Upper lobe of left lung (tissue), 6 donors: ENCODE measurements at regions not wholly inside any gene's neighbourhood (a gene's known extent, or its start where the extent isn't known, plus 50 kb on each side); places are given as distances from the start of the nearest gene placed in this dataset.

ENCODE experiments used
- ATAC-seq, 2 donors: fragments of 200-7000 bp; cut with Tn5 transposase; one replicate each; pipeline ENCODE4 v1.9.1; 2022; ENCODE audit warnings: mild to moderate bottlenecking in 2 of 2, moderate library complexity in 2 of 2; ENCODE audit not compliant: low FRiP score in 2 of 2
- DNase-seq, 2 donors: peaks; one replicate each; pipeline ENCODE4 v3.0.0-alpha.2; 2019 to 2020
- H3K27ac ChIP-seq, 4 donors: fragments of 200-600 bp; sonication (generic); one replicate each; pipeline ENCODE4 v1.5.1; 2016 to 2019
- H3K27me3 ChIP-seq, 4 donors: fragments of 200-600 bp; sonication (generic); one replicate each; pipeline ENCODE4 v1.5.1; 2017 to 2019
- H3K36me3 ChIP-seq, 4 donors: fragments of 200-600 bp; sonication (generic); one replicate each; pipeline ENCODE4 v1.5.1; 2016 to 2019
- H3K4me1 ChIP-seq, 4 donors: fragments of 200-600 bp; sonication (generic); one replicate each; pipeline ENCODE4 v1.5.1; 2018 to 2019
- H3K4me3 ChIP-seq, 4 donors: fragments of 200-600 bp; sonication (generic); one replicate each; pipeline ENCODE4 v1.5.1; 2017 to 2019; ENCODE audit warnings: mild to moderate bottlenecking in 2 of 4, moderate library complexity in 1 of 4
- H3K9me3 ChIP-seq, 4 donors: fragments of 200-600 bp; sonication (generic); one replicate each; pipeline ENCODE4 v1.5.1; 2018 to 2019
- CTCF ChIP-seq, 6 experiments: fragments of 450-650 bp in 4 of 6; fragments of 200-600 bp in 2 of 6; sonication (generic) in 2 of 6; IDR thresholded peaks; one replicate each; pipeline ENCODE4 v1.5.1; 2016 to 2019; ENCODE audit warnings: antibody characterized with exemption in 6 of 6
- EP300 ChIP-seq, 4 donors: sonication (generic); formaldehyde crosslinking; IDR thresholded peaks; one replicate each; pipeline ENCODE4 v1.5.1; 2017; ENCODE audit warnings: antibody characterized with exemption in 4 of 4, control low read depth in 2 of 4
- POLR2A ChIP-seq, 4 donors: fragments of 450-650 bp; IDR thresholded peaks; one replicate each; pipeline ENCODE4 v1.5.1; 2016 to 2017; ENCODE audit warnings: antibody characterized with exemption in 4 of 4, mild to moderate bottlenecking in 2 of 4
- POLR2AphosphoS5 ChIP-seq, 2 donors: sonication (generic); formaldehyde crosslinking; IDR thresholded peaks; one replicate each; pipeline ENCODE4 v1.5.1; 2017; ENCODE audit warnings: antibody characterized with exemption in 2 of 2
- WGBS, 2 donors: methylation state at CpG; one replicate each; pipeline ENCODE4 v1.1.5; 2017 to 2018; 5-methylcytosine and 5-hydroxymethylcytosine counted together
- donor health status: DM: no; HTN: no; CAD: no; lungs with moderate emphysema.
- donor health status: DM: no; HTN: yes; CAD: no; lungs with severe emphysema.

GRCh38 chr15:91589360-91589759, 264.1 kb upstream of the SLCO3A1 start:
- Histone ChIP-seq H3K27me3 (no peaks in the 10 kb centered on the region), H3K9me3 (no peaks in the 10 kb centered on the region), H3K4me3 (no peak overlapping the region), H3K27ac (no peak overlapping the region), H3K36me3 (no peaks in the 10 kb centered on the region), H3K4me1 (no peaks in the 10 kb centered on the region)
- ATAC-seq, result no peak
- no peak for TF ChIP-seq CTCF (IDR thresholded peaks at IDR 0.05)
- no peak for TF ChIP-seq EP300 (IDR thresholded peaks at IDR 0.05)
- TF ChIP-seq POLR2A (IDR thresholded peaks at IDR 0.05), result no peak
- TF ChIP-seq POLR2AphosphoS5 (IDR thresholded peaks at IDR 0.05), result no peak
- 87 to 90% methylated on average over 3 of the region's 3 CpGs for WGBS, 2 donors
- no peak for DNase-seq

- H3K27me3 ChIP-seq, result no peaks in the 10 kb centered on the region
- no peak overlapping the region for H3K27ac ChIP-seq
- ATAC-seq, result no peak
- no peak for DNase-seq
- WGBS, 2 donors, result 64 to 68% methylated on average over 2 of the region's 2 CpGs
- no peak overlapping the region for H3K4me3 ChIP-seq
- H3K9me3 ChIP-seq, result no peaks in the 10 kb centered on the region
- TF ChIP-seq POLR2AphosphoS5 (IDR thresholded peaks at IDR 0.05) (no peak), POLR2A (IDR thresholded peaks at IDR 0.05) (no peak), CTCF (IDR thresholded peaks at IDR 0.05) (no peak), EP300 (IDR thresholded peaks at IDR 0.05) (no peak)
- H3K36me3 ChIP-seq, result no peaks in the 10 kb centered on the region
- H3K4me1 ChIP-seq, result no peaks in the 10 kb centered on the region
These were observed 260.9 kb upstream of the SLCO3A1 start for GRCh38 chr15:91592567-91592966.

GRCh38 chr15:91593067-91593466, 260.4 kb upstream of the SLCO3A1 start:
- Histone ChIP-seq H3K27me3 (no peaks in the 10 kb centered on the region), H3K4me3 (no peak overlapping the region), H3K36me3 (no peaks in the 10 kb centered on the region), H3K27ac (no peak overlapping the region), H3K4me1 (no peaks in the 10 kb centered on the region), H3K9me3 (no peaks in the 10 kb centered on the region)
- DNase-seq, result no peak
- no peak for ATAC-seq
- TF ChIP-seq CTCF (IDR thresholded peaks at IDR 0.05), result no peak
- no peak for TF ChIP-seq POLR2A (IDR thresholded peaks at IDR 0.05)
- no peak for TF ChIP-seq POLR2AphosphoS5 (IDR thresholded peaks at IDR 0.05)
- no peak for TF ChIP-seq EP300 (IDR thresholded peaks at IDR 0.05)

- ATAC-seq (no peak), DNase-seq (no peak)
- TF ChIP-seq POLR2AphosphoS5 (IDR thresholded peaks at IDR 0.05), result no peak
- no peak for TF ChIP-seq POLR2A (IDR thresholded peaks at IDR 0.05)
- TF ChIP-seq CTCF (IDR thresholded peaks at IDR 0.05), result no peak
- no peak for TF ChIP-seq EP300 (IDR thresholded peaks at IDR 0.05)
- Histone ChIP-seq H3K27ac (no peak overlapping the region), H3K4me1 (no peaks in the 10 kb centered on the region), H3K27me3 (no peaks in the 10 kb centered on the region), H3K9me3 (no peaks in the 10 kb centered on the region), H3K36me3 (no peaks in the 10 kb centered on the region), H3K4me3 (no peak overlapping the region)
- WGBS, 2 donors, result 65 to 66% methylated on average over 1 of the region's 1 CpG
These were observed 259.9 kb upstream of the SLCO3A1 start for GRCh38 chr15:91593653-91594052.

GRCh38 chr15:91599261-91599660, 254.2 kb upstream of the SLCO3A1 start:
- no peaks in the 10 kb centered on the region for H3K27me3 ChIP-seq
- no peak for TF ChIP-seq POLR2AphosphoS5 (IDR thresholded peaks at IDR 0.05)
- ATAC-seq (no peak), DNase-seq (no peak)
- 43% methylated on average over 3 of the region's 3 CpGs for WGBS, 2 donors
- no peaks in the 10 kb centered on the region for H3K4me1 ChIP-seq
- no peaks in the 10 kb centered on the region for H3K36me3 ChIP-seq
- H3K27ac ChIP-seq, result no peak overlapping the region
- no peaks in the 10 kb centered on the region for H3K9me3 ChIP-seq
- no peak overlapping the region for H3K4me3 ChIP-seq
